OCI-LY7 (cell line): ENCODE measurements at regions not wholly inside any gene's neighbourhood (a gene's known extent, or its start where the extent isn't known, plus 50 kb on each side); places are given as distances from the start of the nearest gene placed in this dataset.
A peak's percentile ranks its signal among the peaks of the same experiment; 100 is the strongest.

Source experiments
- BruUV-seq: library from RNA; stranded (reverse); fragments of 400-500 nt; replicated peaks from 2 replicates; lab custom pipeline; 2021; lab: Mats Ljungman, UMichigan
- CTCF ChIA-PET: fragments of 300-600 bp; sonication (Branson Sonifier 250); formaldehyde crosslinking; loops from one replicate; lab custom pipeline; 2022; ENCODE audit warnings: antibody characterized with exemption; ENCODE audit not compliant: unreplicated experiment; lab: Charles Lee
- POLR2A ChIA-PET: fragments of 300-600 bp; sonication (Branson Sonifier 250); formaldehyde crosslinking; loops from one replicate; lab custom pipeline; 2022; ENCODE audit warnings: antibody characterized with exemption; lab: Charles Lee
- DNase-seq: peaks from one replicate; pipeline ENCODE4 v3.0.0-alpha.2; 2015; ENCODE audit warnings: low spot score
- H2AFZ ChIP-seq: fragments of 200-600 bp; sonication (generic), shearing (Covaris generic); 2 replicates; pipeline ENCODE4 v1.6.1; 2014; ENCODE audit warnings: mild to moderate bottlenecking, antibody characterized with exemption, low read length, moderate library complexity
- H3K27ac ChIP-seq: fragments of 200-600 bp; sonication (generic); 2 replicates; pipeline ENCODE4 v1.5.1; 2014; ENCODE audit warnings: mixed run types, low read depth, mild to moderate bottlenecking, moderate library complexity, low read length, inconsistent platforms; ENCODE audit not compliant: poor library complexity, severe bottlenecking
- H3K36me3 ChIP-seq: fragments of 200-600 bp; sonication (generic); 2 replicates; pipeline ENCODE4 v1.6.1; 2014; ENCODE audit warnings: mild to moderate bottlenecking, antibody characterized with exemption, low read length, moderate library complexity, mixed read lengths; ENCODE audit not compliant: insufficient read depth
- H3K4me1 ChIP-seq: fragments of 200-600 bp; sonication (generic); 2 replicates; pipeline ENCODE4 v1.5.1; 2014; ENCODE audit warnings: mild to moderate bottlenecking, low read length; ENCODE audit not compliant: insufficient read depth, poor library complexity, severe bottlenecking
- H3K4me2 ChIP-seq: fragments of 200-600 bp; sonication (generic); 2 replicates; pipeline ENCODE4 v1.6.1; 2014; ENCODE audit warnings: mild to moderate bottlenecking, low read length
- H3K4me3 ChIP-seq: fragments of 200-600 bp; sonication (generic); 2 replicates; pipeline ENCODE4 v1.5.1; 2014; ENCODE audit warnings: mild to moderate bottlenecking, low read depth, low read length; ENCODE audit not compliant: poor library complexity, severe bottlenecking
- H3K79me2 ChIP-seq: fragments of 200-600 bp; sonication (generic); 2 replicates; pipeline ENCODE4 v1.6.1; 2016; ENCODE audit warnings: low read depth, mild to moderate bottlenecking, low read length, moderate library complexity, mixed read lengths; ENCODE audit not compliant: insufficient read depth
- H3K9me2 ChIP-seq: fragments of 200-600 bp; sonication (generic); 2 replicates; pipeline ENCODE4 v1.6.1; 2016; ENCODE audit warnings: mild to moderate bottlenecking, low read length, mixed read lengths; ENCODE audit not compliant: insufficient read depth
- H3K9me3 ChIP-seq: fragments of 200-600 bp; sonication (generic); 2 replicates; pipeline ENCODE4 v1.6.1; 2014; ENCODE audit warnings: mild to moderate bottlenecking, mixed run types, low read length, mixed read lengths
- H4K20me1 ChIP-seq: fragments of 200-600 bp; sonication (generic); 2 replicates; pipeline ENCODE4 v1.6.1; 2014; ENCODE audit warnings: mild to moderate bottlenecking, antibody characterized with exemption, low read length, moderate library complexity, mixed read lengths; ENCODE audit not compliant: insufficient read depth
- EZH2phosphoT487 ChIP-seq: fragments of 200-600 bp; sonication (generic); IDR thresholded peaks from 2 replicates; pipeline ENCODE4 v1.6.1; 2018; ENCODE audit warnings: low read depth, borderline replicate concordance, mild to moderate bottlenecking, mixed run types, antibody characterized with exemption, low read length, moderate library complexity, mixed read lengths
- intact Hi-C: fragments of 100-400 bp; cut with micrococcal nuclease; formaldehyde crosslinking; loops from one replicate; pipeline ENCODE4 v1.10.0; 2022; ENCODE audit not compliant: unreplicated experiment
- TF ChIP-seq, protein P1 (sequence below): fragments of 200-600 bp; sonication (generic); conservative IDR thresholded peaks from 2 replicates; pipeline ENCODE4 v1.5.1; 2014; ENCODE audit warnings: mild to moderate bottlenecking, antibody characterized with exemption, low read length, moderate library complexity, mixed read lengths

DNA sequence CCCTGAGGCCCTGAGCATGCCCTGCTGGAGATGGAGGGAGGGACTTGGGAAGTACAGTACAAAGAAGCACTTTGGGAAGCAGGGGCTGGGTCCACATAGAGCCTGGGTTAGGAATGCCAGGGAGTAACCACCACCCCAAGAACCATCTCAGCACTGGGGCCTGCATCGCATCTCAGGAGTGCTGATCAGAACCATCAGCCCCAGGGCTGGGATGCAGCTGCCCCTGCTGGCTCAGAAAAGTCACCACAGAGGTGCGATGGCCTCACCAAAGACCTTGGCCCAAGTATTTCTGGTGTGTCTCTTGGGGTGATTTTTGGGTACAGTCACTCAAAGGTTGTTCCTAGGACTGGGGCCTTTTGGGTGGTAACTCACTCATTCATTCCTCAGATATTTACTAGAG, 236.8 kb upstream of the MVB12B start:
- CTCF ChIA-PET, result no interaction called here

DNA sequence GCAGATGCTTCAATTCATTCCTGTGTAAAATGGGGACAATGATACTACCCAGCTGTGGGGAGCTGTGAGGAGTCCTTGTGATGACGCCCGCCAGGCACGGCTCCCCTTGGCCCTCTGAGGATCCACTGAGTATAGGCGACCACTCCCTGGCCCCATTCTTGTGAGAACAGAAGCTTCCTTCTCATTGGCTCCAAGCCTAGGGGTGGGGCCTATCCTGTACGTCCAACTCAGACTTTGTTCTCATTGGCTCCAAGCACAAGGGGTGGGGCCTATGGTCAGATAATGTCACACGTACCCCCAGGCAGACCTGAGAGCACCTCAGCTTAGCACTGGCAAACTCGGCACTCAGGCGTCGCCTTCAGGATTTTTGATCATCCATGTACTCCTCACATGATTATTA, 232.9 kb upstream of the MVB12B start:
- H3K27ac ChIP-seq, result no peak overlapping the region
- no peak overlapping the region for H3K4me2 ChIP-seq
- intact Hi-C loops, result no loop called here
- no peaks in the 10 kb centered on the region for H4K20me1 ChIP-seq
- H3K9me3 ChIP-seq, result no peaks in the 10 kb centered on the region
- no peaks in the 10 kb centered on the region for H3K9me2 ChIP-seq
- DNase-seq, result no peak
- H3K79me2 ChIP-seq, result no peaks in the 10 kb centered on the region
- ChIA-PET POLR2A (no interaction called here), CTCF (no interaction called here)
- BruUV-seq, result no TSS peak
- no peaks in the 10 kb centered on the region for H3K4me1 ChIP-seq
- no peak for TF ChIP-seq EZH2phosphoT487
- TF ChIP-seq, protein P1, sequence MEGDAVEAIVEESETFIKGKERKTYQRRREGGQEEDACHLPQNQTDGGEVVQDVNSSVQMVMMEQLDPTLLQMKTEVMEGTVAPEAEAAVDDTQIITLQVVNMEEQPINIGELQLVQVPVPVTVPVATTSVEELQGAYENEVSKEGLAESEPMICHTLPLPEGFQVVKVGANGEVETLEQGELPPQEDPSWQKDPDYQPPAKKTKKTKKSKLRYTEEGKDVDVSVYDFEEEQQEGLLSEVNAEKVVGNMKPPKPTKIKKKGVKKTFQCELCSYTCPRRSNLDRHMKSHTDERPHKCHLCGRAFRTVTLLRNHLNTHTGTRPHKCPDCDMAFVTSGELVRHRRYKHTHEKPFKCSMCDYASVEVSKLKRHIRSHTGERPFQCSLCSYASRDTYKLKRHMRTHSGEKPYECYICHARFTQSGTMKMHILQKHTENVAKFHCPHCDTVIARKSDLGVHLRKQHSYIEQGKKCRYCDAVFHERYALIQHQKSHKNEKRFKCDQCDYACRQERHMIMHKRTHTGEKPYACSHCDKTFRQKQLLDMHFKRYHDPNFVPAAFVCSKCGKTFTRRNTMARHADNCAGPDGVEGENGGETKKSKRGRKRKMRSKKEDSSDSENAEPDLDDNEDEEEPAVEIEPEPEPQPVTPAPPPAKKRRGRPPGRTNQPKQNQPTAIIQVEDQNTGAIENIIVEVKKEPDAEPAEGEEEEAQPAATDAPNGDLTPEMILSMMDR, result no peak
- H3K4me3 ChIP-seq, result no peak overlapping the region
- H3K36me3 ChIP-seq, result no peaks in the 10 kb centered on the region
- H2AFZ ChIP-seq, result no peak overlapping the region

More for the DNA sequence above, 236.8 kb upstream of the MVB12B start:
- Histone ChIP-seq H3K4me3 (no peak overlapping the region), H2AFZ (no peak overlapping the region), H3K27ac (no peak overlapping the region), H3K9me3 (no peaks in the 10 kb centered on the region), H3K4me2 (no peak overlapping the region), H3K4me1 (no peaks in the 10 kb centered on the region), H3K9me2 (no peaks in the 10 kb centered on the region), H3K79me2 (no peaks in the 10 kb centered on the region), H3K36me3 (no peaks in the 10 kb centered on the region), H4K20me1 (no peaks in the 10 kb centered on the region)
- intact Hi-C loops, result no loop called here
- DNase-seq, result no peak
- POLR2A ChIA-PET, result no interaction called here
- no TSS peak for BruUV-seq
- TF ChIP-seq, protein P1, result no peak
- no peak for TF ChIP-seq EZH2phosphoT487

GRCh38 chr9:126095546-126096190, 231.0 kb upstream of the MVB12B start:
- intact Hi-C loops, result no loop called here
- Histone ChIP-seq H3K27ac (no peak overlapping the region), H3K9me2 (no peaks in the 10 kb centered on the region), H3K4me1 (no peaks in the 10 kb centered on the region), H3K4me3 (no peak overlapping the region), H3K4me2 (no peak overlapping the region), H2AFZ (no peak overlapping the region), H3K79me2 (no peaks in the 10 kb centered on the region), H3K9me3 (no peaks in the 10 kb centered on the region), H3K36me3 (no peaks in the 10 kb centered on the region), H4K20me1 (no peaks in the 10 kb centered on the region)
- no TSS peak for BruUV-seq
- POLR2A ChIA-PET, result no interaction called here
- CTCF ChIA-PET, result no interaction called here
- TF ChIP-seq, protein P1, result no peak
- no peak for TF ChIP-seq EZH2phosphoT487
- DNase-seq, result peak; percentile 3
